ENCODE measurements at regions not wholly inside any gene's neighbourhood (a gene's known extent, or its start where the extent isn't known, plus 50 kb on each side); places are given as distances from the start of the nearest gene placed in this dataset.

DNA sequence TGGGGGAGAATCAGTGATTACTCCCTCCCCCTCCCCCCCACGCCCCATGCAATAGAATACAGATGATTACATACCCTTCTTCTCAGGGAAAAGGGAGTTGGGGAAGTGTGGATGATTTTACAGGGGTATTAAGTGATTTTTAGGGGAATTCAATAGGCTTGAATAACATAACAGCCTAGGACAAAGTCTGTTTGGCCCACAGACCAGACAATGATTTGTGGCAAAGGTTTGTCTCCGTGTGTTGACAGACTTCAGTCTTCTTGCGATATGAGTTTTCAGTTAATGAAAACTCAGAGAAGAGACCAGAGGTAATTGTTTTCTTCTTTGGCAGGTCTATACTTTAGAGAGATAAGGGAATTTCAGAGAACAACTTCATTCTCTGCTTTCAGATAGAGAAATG, 95.3 kb downstream of the OR2B2 start:
- TF ChIP-seq, protein P1, sequence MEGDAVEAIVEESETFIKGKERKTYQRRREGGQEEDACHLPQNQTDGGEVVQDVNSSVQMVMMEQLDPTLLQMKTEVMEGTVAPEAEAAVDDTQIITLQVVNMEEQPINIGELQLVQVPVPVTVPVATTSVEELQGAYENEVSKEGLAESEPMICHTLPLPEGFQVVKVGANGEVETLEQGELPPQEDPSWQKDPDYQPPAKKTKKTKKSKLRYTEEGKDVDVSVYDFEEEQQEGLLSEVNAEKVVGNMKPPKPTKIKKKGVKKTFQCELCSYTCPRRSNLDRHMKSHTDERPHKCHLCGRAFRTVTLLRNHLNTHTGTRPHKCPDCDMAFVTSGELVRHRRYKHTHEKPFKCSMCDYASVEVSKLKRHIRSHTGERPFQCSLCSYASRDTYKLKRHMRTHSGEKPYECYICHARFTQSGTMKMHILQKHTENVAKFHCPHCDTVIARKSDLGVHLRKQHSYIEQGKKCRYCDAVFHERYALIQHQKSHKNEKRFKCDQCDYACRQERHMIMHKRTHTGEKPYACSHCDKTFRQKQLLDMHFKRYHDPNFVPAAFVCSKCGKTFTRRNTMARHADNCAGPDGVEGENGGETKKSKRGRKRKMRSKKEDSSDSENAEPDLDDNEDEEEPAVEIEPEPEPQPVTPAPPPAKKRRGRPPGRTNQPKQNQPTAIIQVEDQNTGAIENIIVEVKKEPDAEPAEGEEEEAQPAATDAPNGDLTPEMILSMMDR (conservative IDR thresholded peaks at IDR 0.05; ENCODE audit: low read depth in 2 of 2): no peak
- TF ChIP-seq EZH2 (IDR thresholded peaks at IDR 0.05; ENCODE audit: low read depth, unreplicated experiment) (no peak), POLR2AphosphoS5 (IDR thresholded peaks at IDR 0.05; ENCODE audit: low read depth) (no peak), EZH2phosphoT487 (IDR thresholded peaks at IDR 0.05; ENCODE audit: unreplicated experiment) (no peak), NANOG (IDR thresholded peaks at IDR 0.05; ENCODE audit: borderline replicate concordance) (no peak), JUNB (IDR thresholded peaks at IDR 0.05; ENCODE audit: unreplicated experiment) (no peak), ZNF114 (CRISPR knock-in tag; IDR thresholded peaks at IDR 0.05) (no peak)
- TF ChIP-seq, protein P2, sequence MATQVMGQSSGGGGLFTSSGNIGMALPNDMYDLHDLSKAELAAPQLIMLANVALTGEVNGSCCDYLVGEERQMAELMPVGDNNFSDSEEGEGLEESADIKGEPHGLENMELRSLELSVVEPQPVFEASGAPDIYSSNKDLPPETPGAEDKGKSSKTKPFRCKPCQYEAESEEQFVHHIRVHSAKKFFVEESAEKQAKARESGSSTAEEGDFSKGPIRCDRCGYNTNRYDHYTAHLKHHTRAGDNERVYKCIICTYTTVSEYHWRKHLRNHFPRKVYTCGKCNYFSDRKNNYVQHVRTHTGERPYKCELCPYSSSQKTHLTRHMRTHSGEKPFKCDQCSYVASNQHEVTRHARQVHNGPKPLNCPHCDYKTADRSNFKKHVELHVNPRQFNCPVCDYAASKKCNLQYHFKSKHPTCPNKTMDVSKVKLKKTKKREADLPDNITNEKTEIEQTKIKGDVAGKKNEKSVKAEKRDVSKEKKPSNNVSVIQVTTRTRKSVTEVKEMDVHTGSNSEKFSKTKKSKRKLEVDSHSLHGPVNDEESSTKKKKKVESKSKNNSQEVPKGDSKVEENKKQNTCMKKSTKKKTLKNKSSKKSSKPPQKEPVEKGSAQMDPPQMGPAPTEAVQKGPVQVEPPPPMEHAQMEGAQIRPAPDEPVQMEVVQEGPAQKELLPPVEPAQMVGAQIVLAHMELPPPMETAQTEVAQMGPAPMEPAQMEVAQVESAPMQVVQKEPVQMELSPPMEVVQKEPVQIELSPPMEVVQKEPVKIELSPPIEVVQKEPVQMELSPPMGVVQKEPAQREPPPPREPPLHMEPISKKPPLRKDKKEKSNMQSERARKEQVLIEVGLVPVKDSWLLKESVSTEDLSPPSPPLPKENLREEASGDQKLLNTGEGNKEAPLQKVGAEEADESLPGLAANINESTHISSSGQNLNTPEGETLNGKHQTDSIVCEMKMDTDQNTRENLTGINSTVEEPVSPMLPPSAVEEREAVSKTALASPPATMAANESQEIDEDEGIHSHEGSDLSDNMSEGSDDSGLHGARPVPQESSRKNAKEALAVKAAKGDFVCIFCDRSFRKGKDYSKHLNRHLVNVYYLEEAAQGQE (IDR thresholded peaks at IDR 0.05; ENCODE audit: unreplicated experiment): no peak
